GM10266 (cell line): ENCODE measurements at regions not wholly inside any gene's neighbourhood (a gene's known extent, or its start where the extent isn't known, plus 50 kb on each side); places are given as distances from the start of the nearest gene placed in this dataset.
"Not testable (repeated sequence)": the region's sequence is repeated elsewhere in the genome, so short reads cannot be mapped to it uniquely, and the experiment has no call there.

Experiments
- DNase-seq: peaks from one replicate; pipeline ENCODE4 v3.0.0; 2012; ENCODE audit errors: extremely low spot score
- CTCF ChIP-seq: IDR thresholded peaks from 2 replicates; pipeline ENCODE4 v1.5.1; 2012; ENCODE audit warnings: mild to moderate bottlenecking, low read depth; ENCODE audit not compliant: control insufficient read depth, insufficient read depth; ENCODE audit errors: missing control alignments

- no peak for TF ChIP-seq CTCF
- DNase-seq: no peak
These were observed 249.4 kb downstream of the SLITRK6 start for GRCh38 chr13:85549819-85550218.

GRCh38 chr13:85548845-85549244 lies 250.4 kb downstream of the SLITRK6 start:
- not testable (repeated sequence) for DNase-seq

- TF ChIP-seq CTCF: no peak
- DNase-seq: no peak
These were observed 253.4 kb downstream of the SLITRK6 start for GRCh38 chr13:85545771-85546170.

GRCh38 chr13:85544756-85545155 lies 254.5 kb downstream of the SLITRK6 start:
- no peak for TF ChIP-seq CTCF
- DNase-seq: no peak

- no peak for DNase-seq
These were observed 256.1 kb downstream of the SLITRK6 start for GRCh38 chr13:85543144-85543543.

GRCh38 chr13:85541476-85541875 lies 257.7 kb downstream of the SLITRK6 start:
- TF ChIP-seq CTCF: no peak
- no peak for DNase-seq

More at GRCh38 chr13:85543144-85543543, 256.1 kb downstream of the SLITRK6 start:
- TF ChIP-seq CTCF: no peak

- TF ChIP-seq CTCF: no peak
- DNase-seq: no peak
These were observed 260.3 kb downstream of the SLITRK6 start for GRCh38 chr13:85538957-85539356.

- TF ChIP-seq CTCF: no peak
- no peak for DNase-seq
These were observed 261.6 kb downstream of the SLITRK6 start for GRCh38 chr13:85537601-85538000.
